UCSD-AML1 (cell line): ENCODE measurements at regions not wholly inside any gene's neighbourhood (a gene's known extent, or its start where the extent isn't known, plus 50 kb on each side); places are given as distances from the start of the nearest gene placed in this dataset.
"Not testable (repeated sequence)": the region's sequence is repeated elsewhere in the genome, so short reads cannot be mapped to it uniquely, and the experiment has no call there.

Experiments
- DNase-seq: peaks from one replicate; lab custom pipeline; 2025; ENCODE audit not compliant: unreplicated experiment; lab: John Stamatoyannopoulos, UW

DNA sequence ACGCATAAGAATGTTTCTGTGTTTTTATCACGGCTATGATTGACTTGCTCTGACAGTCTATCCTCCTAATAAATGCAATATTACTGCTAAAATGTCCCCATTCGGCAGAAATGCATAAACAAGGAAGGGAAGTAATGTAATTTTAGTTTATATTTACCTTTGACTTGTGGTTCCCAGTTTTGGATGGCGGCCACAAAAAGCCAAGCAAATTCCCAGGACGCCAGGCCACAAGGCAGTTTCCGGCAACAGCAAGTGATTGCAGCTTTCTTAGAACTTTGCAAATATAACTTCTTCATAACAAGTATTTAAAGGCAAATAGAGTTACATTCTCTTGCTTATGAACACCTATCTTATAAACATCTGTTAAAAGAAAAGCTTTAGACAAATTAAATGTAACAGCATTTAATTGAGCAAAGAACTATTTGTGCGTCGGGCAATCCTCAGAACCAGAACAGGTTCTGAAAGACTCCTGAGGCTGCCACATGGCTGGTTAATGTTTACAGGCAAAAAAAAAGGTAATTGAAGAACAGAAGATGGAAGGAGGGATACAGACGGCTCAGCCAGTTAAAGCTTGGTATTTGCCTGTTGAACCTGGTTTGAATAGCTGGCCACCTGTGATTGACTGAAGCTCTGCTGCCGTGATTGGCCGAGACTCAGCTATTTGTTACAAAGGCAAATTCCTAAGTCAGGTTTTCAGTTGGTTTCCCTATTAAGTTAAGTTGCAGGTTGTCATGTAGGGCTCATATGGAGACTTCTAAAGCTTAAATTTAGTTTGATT lies 80.8 kb downstream of the C21orf91 start:
- DNase-seq, result no peak

DNA sequence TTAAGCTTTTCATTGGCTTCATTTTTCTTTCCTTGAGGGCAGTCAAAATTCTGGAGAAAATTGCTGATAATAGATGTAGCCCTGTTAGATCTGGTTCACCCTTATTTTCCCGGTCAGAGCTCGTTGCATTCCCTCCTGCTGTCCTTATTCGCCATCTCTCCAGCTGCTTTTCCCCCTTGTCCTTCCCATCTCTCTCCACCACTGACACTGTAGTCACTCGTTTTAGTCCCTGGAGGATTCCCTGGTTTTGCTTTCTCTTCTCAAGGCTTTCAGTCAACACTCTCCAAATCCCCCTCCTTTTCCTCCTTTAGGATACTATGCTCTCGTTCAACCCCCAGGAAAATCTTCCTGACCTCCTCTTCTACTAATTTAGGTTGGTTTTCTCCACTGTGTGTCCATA lies 83.1 kb downstream of the C21orf91 start:
- DNase-seq, result no peak

DNA sequence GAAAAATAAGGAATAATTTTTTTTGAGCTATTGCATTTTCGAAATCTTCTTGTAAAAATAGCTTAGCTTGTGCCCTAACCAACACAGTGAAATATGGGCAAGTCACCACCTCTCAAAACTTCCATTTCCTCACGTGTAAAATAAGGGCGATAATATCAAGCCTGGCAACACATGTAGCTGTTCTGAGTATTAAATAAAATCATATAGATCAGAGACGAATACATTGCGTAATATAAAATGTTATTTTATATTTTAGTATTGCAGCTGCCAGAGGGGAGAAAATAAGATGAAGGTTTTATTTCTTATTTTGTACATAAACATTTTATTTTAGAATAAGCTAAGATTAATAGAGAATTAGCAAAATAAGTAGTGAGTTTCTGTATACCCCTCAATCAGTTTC lies 85.9 kb downstream of the C21orf91 start:
- DNase-seq, result no peak

DNA sequence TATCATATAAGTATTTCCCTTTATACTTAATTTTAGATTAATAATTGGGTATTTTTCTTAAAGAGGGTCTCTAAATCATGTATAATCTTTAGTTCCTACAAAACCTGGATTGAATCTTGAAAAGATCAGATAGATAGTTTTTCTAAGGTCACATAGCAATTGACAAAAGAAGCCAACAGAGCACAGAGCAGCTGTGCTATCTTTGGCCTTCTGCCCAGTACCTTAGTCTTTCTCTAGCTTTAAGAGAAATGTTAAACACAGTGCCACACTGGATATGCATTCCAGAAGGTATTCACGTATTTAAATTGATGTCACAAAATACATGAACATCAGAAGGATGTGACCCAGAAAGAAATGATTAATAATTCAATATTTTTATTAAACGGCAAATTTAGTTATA lies 86.8 kb downstream of the C21orf91 start:
- no peak for DNase-seq

DNA sequence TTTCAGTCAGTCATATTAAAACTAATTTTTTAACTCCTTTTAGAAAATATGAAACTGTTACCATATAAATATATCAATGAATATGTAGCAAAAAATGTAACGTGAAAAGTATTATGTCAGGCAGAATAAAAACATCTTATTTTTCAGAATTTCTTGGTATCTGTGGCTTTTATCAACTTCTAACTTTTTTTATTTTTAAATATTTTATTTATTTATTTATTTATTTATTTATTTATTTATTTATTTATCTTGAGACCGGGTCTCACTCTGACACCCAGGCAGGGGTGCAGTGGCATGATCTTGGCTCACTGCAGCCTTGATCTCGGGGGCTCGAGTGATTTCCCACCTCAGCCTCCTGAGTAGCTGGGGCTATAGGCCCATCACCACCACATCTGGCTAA lies 87.6 kb downstream of the C21orf91 start:
- DNase-seq, result no peak

DNA sequence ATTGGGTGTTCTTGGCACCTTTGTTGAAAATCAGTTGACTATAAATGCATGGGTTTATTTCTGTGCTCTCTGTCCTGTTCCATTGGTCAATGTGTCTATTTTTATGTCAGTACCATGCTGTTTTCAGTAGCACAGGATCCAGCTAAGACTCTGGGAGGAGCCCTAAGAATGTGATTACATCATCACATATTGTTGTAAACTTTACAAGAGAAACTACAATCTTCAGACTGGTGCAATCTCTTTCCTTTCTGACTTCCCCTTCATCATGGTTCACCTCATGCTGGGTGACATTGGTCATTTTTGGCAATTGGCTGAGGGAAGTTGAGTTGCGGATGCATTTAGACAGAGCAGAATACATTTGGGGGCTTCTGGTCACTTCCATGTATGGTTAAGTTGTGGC lies 88.4 kb downstream of the C21orf91 start:
- DNase-seq, result no peak

DNA sequence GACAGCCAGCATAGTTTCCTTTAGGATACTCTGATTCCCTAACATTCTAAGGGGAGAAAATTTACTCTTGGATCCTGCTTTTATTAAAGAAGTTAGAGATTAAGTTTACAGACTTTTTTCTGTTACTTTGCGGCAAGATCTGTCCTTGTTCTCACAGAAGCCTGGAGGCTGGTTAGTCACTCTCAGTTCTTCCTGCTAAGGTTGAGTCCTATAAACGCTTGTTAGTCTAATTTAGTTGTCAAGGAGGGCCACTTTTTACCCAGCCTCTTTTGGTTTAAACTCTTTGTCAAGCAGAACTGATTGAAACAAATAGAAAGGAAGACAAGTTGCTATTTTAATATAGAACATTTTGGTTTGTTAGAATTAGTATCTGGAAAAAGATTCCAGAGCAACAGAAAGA lies 89.7 kb downstream of the C21orf91 start:
- no peak for DNase-seq

DNA sequence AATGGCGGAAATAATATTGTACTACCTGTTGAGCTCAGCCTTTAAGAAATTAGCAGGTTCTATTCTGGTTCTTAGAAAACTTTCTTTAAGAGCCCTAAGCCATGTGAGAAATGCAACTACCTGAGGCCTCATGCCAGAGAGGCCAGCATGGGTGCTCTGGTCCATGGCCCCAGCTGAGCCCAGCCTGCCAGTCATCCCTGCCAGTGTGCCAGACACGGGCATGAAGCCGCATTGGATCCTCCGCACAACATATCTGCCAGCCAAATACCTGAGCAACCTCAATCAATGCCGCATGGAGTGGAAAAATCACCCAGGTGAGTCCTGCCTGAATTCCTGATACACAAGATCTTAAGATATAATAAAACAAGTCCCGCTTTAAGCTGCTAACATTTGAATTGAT lies 91.8 kb downstream of the C21orf91 start:
- DNase-seq, result no peak

DNA sequence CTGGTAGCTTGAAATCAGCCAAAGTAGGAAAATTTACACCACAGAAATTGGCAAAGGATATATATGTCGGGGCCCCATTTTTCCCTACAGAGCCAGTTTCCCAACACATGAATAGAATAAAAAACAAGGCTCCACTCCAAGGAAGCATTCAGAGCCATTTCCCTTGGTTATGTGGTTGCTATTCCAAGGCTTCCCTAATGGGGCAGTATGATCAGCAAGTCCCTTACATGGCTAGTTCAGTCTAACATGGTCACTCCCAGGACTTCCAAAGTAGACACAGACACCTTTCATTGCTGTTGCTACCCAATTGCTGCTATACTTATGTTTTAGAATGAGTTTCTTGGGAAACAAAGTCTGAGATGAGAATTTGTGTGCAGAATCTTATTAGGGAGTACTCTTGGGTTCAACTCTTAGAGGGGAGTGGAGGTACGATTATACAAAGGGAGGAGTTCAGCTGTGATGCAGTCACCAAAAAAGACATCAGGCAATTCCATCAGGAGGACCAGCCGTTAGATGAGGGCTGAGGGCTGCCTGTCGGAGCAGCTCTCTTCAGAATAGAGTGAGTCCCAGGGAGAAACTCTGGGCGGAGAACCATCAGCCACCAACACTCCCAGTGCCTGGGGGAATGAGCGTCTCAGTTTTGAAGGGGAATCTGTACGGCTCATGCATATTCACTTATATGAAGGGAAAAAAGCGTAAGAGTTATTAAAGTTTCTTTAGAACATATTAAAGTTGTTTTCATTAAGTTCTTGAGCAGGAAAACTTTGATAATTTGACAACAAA lies 92.9 kb downstream of the C21orf91 start:
- no peak for DNase-seq

DNA sequence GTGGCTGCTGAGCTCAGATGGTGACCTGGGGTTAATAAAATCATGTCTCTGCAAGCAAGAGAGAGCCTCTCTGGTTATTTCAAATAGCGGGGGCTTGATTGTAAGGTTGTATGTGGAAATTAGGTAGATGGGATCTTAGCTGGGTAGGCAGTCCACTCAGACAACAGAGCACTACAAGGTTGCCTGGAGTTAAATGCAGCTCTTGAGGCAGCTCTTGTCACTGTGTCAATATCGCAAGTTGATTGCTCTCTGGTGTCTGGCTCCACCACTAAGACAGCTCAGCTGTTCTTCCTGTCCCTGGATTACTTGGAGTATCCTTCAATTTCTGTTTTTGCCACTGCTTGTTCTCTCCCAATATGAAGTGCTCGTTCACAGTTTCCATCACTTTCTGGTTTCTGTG lies 93.8 kb downstream of the C21orf91 start:
- no peak for DNase-seq

DNA sequence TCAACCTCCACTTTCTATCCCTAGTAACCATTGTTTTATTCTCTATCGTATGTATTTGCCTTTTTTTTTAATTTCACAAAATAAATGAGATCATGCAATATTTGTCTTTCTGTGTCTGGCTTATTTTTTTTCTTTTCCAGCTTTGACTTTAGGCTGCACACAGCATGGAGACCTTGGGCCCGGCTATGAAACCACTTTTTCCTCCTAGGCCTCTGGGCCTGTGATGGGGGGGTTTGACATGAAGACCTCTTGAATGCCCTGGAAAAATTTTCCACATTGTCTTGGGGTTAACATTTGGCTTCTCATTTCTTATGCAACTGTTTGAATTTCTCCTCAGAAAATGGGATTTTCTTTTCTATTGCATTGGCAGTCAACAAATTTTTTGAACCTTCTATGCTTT lies 100.2 kb upstream of the BTG3 start:
- no peak for DNase-seq

DNA sequence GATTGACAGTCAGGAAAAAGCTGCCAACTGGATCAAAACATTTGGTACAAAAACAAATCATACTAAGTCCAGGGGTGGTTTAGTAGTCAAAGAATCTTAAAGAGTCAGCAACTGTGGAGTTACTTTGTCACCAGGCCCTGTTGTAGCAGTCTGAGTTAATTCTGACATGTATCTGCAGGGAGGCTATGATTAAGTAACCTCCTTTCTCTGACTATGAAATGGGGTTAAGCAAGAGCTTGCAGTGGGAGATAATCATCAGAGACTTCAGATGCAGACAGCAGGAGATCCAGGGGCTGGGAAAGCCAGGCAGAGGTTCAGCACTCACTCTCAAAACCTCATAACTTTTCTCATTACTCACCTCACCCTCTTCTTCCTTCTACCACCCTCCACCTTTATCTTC lies 99.2 kb upstream of the BTG3 start:
- no peak for DNase-seq

DNA sequence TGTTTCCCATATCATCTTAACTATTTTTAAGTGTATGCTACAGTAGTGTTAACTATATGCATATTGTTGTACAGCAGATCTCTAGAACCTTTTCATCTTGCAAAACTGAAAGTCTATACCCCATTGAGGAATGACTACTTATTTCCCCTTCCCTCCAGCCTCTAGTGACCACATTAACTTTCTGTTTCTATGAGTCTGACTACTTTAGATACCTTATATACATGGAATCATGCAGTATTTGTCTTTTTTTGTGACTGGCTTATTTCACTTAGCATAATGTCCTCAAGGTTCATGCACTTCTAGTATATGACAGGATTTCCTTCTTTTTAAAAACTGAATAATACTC lies 96.5 kb upstream of the BTG3 start:
- no peak for DNase-seq

DNA sequence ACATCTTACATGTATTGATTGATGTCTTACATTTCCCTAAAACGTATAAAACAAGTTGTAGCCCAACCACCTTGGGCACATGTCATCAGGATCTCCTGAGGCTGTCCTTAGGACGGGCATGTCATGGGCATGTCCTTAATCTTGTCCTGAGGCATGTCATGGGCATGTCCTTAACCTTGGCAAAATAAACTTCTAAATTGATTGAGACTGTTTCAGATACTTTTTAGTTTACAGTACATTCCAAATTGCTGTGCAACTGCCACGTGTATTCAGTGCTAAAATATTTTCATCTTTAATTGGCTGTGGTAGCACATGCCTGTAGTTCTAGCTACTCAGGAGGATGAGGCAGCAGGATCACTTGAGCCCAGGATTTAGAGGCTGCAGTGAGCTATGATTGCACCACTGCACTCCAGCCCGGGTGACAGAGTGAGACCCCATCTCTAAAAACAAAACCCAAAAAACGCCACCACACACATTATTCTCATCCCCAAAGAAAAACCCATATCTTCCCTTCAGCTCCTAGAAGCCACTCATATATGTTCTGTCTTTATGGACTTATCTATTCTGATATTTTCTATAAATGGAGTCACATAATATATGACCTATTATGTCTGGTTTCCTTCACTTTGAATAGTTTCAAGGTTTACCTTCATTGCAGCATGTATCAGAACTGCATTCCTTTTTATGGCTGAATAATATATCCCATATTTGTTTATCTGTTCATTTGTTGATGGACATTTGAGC lies 96.0 kb upstream of the BTG3 start:
- DNase-seq, result no peak

DNA sequence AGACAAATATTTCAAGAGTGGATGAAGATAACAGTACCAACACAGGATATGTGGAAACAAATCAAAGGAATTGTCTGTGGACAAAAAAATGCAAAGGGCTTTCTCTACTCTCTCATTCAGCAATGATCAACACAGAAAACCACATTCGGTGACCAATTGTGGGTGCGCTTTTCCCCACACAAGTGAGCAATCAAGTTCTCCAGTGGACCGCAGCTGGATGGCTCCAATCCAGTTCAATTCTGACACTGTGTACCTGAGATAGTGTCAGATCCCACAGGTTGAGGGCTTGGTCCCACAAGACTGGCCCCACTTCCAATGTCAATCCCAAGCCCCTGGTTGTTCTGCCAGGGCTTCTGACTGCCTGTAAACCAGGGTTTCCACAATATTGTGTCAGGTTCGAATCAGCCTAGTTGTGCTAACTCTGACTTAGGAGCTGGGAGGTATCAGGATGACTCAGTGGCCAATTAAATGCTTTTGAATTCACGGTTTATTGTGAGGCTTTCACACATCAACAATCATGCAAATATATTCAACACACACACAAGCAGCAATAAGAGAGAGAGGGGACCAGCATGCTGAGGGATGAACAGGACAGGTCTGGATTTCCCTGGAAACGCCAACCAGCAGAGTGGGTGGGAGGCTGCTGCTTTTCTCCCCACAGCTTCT lies 87.0 kb upstream of the BTG3 start:
- DNase-seq, result no peak

DNA sequence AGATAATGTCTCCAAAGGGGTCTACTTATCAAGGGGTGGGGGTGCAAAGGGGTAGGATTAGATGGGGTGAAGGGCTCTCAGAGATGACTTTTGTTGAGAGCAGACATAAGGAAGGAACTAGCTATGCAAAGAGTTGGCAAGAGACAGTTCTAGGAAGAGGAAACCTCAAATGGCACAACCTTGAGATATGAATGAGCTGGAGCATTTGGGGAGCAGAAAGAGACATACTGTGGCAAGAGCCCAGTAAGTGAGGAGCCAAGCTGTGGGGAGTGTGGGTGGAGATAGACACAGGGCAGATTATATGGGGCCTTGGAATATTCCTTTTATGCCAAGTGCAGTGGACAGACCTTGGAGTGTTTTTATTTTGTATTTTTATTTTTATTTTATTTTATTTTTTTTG lies 84.8 kb upstream of the BTG3 start:
- peak; percentile 15 for DNase-seq

DNA sequence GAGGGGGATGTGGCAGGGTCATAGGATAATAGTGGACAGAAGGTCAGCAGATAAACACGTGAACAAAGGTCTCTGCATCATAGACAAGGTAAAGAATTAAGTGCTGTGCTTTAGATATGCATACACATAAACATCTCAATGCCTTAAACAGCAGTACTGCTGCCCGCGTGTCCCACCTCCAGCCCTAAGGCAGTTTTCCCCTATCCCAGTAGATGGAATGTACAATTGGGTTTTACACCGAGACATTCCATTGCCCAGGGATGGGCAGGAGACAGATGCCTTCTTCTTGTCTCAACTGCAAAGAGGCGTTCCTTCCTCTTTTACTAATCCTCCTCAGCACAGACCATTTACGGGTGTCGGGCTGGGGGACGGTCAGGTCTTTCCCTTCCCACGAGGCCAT lies 81.7 kb upstream of the BTG3 start:
- DNase-seq, result not testable (repeated sequence)

DNA sequence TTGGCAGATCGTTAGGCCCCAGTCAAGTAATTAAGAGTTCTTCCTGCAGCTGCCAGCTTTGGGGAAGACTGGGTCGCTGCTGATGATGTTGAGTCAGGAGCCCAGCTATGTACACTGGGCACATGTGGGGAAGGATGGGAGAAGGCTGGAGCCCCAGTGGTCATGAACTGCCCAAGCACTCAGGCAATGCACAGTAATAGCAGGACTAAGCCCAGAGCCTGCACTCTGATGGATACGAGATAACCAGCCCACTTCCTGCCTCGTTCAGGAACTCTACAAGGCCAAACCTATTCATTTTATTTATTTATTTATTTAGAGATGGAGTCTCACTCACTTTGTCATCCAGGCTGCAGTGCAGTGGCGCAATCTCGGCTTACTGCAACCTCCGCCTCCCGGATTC lies 81.1 kb upstream of the BTG3 start:
- peak; percentile 56 for DNase-seq

DNA sequence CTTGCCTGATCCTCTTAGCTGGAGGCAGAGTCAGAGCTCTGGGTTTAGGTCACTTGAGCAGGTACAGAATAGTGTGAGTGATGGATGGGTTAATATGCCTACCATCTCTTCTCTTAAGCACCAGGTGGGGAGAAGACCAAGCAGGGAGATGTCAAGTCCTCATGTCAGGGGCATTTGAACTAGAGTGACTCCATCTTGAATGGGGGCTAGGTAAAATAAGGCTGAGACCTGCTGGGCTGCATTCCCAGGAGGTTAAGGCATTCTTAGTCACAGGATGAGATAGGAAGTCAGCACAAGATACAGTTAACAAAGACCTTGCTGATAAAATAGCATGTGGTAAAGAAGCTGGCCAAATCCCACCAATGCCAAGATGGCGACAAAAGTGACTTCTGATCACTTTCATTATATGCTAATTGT lies 77.4 kb upstream of the BTG3 start:
- DNase-seq, result no peak

DNA sequence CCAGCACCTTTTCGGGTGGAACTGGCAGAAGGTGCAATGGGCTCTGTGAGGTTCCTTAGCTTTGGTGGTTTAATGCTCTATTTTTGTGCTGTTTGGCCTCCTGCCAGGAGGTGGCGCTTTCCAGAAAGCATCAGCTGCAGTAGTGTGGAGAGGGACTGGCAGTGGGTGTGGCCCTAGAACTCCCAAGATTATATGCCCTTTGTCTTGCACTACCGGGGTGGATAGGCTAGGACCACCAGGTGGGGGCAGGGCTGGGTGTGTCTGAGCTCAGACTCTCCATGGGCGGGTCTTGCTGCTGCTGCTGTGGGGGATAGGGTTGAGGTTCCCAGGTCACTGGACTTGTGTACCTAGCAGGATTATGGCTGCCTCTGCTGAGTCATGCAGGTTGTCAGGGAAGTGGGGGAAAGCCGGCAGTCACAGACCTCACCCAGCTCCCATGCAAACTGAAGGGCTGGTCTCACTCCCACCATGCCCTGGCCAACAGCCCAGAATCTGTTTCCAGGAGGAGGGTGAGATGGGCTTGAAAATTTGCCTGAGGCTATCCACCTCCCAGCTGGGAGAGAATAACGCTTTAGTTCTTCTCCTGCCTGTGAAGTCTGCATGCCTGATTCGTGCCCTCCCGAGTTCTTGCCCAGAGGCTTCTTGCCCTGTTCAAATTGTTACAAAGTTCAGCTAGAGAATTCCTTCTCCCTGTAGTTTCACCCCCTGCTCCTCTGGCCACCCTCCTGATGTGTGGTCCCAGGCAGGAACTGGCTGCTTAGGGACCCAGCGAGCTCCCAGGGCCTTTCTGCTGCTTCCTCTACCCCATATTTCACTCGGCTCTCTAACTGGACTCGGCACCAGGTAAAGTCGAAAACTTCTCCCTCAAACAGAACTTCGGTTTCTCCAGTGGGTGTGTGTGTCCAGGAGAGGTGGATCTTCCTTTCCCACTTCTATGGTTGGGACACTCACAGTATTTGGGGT lies 76.5 kb upstream of the BTG3 start:
- DNase-seq, result peak; percentile 11
